ENCODE measurements at regions not wholly inside any gene's neighbourhood (a gene's known extent, or its start where the extent isn't known, plus 50 kb on each side); places are given as distances from the start of the nearest gene placed in this dataset.

- TF ChIP-seq REST (IDR thresholded peaks at IDR 0.05) (no peak), SP1 (IDR thresholded peaks at IDR 0.05) (no peak), JUND (IDR thresholded peaks at IDR 0.05) (no peak), TAF1 (conservative IDR thresholded peaks at IDR 0.05) (no peak)
- TF ChIP-seq, protein P1, sequence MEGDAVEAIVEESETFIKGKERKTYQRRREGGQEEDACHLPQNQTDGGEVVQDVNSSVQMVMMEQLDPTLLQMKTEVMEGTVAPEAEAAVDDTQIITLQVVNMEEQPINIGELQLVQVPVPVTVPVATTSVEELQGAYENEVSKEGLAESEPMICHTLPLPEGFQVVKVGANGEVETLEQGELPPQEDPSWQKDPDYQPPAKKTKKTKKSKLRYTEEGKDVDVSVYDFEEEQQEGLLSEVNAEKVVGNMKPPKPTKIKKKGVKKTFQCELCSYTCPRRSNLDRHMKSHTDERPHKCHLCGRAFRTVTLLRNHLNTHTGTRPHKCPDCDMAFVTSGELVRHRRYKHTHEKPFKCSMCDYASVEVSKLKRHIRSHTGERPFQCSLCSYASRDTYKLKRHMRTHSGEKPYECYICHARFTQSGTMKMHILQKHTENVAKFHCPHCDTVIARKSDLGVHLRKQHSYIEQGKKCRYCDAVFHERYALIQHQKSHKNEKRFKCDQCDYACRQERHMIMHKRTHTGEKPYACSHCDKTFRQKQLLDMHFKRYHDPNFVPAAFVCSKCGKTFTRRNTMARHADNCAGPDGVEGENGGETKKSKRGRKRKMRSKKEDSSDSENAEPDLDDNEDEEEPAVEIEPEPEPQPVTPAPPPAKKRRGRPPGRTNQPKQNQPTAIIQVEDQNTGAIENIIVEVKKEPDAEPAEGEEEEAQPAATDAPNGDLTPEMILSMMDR (IDR thresholded peaks at IDR 0.05; ENCODE audit: low read depth, low read length, missing input control) = no peak
Observed at GRCh38 chr2:105573910-105574655, 170.6 kb upstream of the NCK2 start.

Data from liver (tissue), 3 donors.